ENCODE measurements at regions not wholly inside any gene's neighbourhood (a gene's known extent, or its start where the extent isn't known, plus 50 kb on each side); places are given as distances from the start of the nearest gene placed in this dataset.

DNA sequence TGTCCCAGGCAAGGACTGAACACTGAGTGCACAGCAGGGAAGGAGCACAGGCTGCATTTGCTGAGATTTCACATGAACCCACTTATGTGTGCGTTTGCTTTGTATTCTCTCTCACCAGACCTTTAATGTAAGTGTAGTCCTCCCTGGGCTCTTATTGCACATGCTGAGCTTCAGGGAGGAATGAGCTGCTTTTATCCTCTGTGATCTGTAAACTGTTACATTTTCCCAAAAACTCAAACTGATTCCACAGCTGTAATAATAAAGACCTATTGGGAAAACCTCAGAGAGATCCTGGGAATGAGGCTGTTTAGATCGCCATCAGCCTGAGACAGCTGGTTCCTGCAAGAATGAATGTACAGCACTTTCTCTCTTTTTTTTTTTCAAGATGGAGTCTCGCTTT lies 53.6 kb upstream of the ADORA2B start:
- TF ChIP-seq, protein P1, sequence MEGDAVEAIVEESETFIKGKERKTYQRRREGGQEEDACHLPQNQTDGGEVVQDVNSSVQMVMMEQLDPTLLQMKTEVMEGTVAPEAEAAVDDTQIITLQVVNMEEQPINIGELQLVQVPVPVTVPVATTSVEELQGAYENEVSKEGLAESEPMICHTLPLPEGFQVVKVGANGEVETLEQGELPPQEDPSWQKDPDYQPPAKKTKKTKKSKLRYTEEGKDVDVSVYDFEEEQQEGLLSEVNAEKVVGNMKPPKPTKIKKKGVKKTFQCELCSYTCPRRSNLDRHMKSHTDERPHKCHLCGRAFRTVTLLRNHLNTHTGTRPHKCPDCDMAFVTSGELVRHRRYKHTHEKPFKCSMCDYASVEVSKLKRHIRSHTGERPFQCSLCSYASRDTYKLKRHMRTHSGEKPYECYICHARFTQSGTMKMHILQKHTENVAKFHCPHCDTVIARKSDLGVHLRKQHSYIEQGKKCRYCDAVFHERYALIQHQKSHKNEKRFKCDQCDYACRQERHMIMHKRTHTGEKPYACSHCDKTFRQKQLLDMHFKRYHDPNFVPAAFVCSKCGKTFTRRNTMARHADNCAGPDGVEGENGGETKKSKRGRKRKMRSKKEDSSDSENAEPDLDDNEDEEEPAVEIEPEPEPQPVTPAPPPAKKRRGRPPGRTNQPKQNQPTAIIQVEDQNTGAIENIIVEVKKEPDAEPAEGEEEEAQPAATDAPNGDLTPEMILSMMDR (IDR thresholded peaks at IDR 0.05) = no peak
- TF ChIP-seq POLR2A (IDR thresholded peaks at IDR 0.05) (no peak), EP300 (IDR thresholded peaks at IDR 0.05) (no peak)

Data from ovary (tissue), 3 donors.